ENCODE measurements at regions not wholly inside any gene's neighbourhood (a gene's known extent, or its start where the extent isn't known, plus 50 kb on each side); places are given as distances from the start of the nearest gene placed in this dataset.
"Not testable (repeated sequence)": the region's sequence is repeated elsewhere in the genome, so short reads cannot be mapped to it uniquely, and the experiment has no call there.

DNA sequence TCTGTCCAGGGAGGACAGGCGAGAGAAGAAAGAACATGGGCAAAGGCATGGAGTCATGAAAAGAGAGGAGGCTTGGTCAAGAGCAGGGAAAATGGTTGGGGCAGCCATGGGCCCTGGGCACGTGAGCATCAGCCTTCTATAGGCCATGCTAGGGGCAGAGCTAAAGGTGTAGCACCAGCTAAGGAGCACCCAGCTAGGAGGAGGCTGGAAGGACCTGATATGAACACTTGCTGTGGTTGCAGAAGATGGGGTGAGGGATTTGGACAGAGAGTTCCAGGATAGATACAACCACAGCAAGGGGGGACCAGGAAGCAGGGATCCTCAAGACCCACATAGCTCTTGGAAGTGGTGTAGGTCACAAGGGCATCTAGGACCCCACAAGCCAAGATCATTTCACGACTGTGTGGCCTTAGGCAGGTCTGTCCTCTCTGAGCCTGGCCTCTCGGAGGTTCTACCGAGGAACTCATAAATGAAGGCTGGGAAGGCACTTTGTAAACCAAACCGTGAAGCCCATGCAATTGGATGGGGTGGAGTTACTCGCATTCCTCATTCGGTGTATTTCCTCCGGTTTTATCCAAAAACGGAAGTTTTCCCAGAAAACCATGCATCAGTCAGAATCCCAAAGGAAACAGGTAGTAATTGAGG is 74.0 kb upstream of the TOP1 start:
- TF ChIP-seq, protein P1, sequence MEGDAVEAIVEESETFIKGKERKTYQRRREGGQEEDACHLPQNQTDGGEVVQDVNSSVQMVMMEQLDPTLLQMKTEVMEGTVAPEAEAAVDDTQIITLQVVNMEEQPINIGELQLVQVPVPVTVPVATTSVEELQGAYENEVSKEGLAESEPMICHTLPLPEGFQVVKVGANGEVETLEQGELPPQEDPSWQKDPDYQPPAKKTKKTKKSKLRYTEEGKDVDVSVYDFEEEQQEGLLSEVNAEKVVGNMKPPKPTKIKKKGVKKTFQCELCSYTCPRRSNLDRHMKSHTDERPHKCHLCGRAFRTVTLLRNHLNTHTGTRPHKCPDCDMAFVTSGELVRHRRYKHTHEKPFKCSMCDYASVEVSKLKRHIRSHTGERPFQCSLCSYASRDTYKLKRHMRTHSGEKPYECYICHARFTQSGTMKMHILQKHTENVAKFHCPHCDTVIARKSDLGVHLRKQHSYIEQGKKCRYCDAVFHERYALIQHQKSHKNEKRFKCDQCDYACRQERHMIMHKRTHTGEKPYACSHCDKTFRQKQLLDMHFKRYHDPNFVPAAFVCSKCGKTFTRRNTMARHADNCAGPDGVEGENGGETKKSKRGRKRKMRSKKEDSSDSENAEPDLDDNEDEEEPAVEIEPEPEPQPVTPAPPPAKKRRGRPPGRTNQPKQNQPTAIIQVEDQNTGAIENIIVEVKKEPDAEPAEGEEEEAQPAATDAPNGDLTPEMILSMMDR (IDR thresholded peaks at IDR 0.05; ENCODE audit: low read depth, low read length): no peak

DNA sequence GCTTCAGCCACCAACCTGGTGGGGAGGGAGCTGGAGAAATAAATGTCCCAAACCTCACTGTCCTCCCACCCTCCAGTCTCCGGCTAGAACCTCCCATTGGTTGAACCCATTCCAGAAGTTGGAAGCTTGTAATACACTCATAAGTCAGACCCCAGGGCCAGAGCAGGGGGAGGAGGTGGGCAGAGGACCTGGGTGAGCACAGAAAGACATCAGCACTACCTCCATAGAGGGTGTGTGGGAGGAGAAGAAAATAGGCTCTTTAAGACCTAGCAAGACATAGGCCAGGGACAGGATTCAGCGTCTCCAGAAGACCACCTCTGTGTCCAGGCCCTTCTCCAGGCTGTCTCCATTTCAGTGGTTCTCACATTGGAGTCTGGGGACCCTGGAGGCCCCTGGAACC is 73.3 kb upstream of the TOP1 start:
- no peak for DNase-seq (ENCODE audit: low read depth in 2 of 2)
- TF ChIP-seq, protein P1 (IDR thresholded peaks at IDR 0.05; ENCODE audit: low read depth, low read length): no peak
- H3K4me3 ChIP-seq (replicated peaks in 1 of 2; ENCODE audit: low read depth in 2 of 2, low read length in 2 of 2): no peak overlapping the region

More for the DNA sequence above, 74.0 kb upstream of the TOP1 start:
- H3K4me3 ChIP-seq (replicated peaks in 1 of 2; ENCODE audit: low read depth in 2 of 2, low read length in 2 of 2): no peak overlapping the region
- DNase-seq (ENCODE audit: low read depth in 2 of 2): no peak

DNA sequence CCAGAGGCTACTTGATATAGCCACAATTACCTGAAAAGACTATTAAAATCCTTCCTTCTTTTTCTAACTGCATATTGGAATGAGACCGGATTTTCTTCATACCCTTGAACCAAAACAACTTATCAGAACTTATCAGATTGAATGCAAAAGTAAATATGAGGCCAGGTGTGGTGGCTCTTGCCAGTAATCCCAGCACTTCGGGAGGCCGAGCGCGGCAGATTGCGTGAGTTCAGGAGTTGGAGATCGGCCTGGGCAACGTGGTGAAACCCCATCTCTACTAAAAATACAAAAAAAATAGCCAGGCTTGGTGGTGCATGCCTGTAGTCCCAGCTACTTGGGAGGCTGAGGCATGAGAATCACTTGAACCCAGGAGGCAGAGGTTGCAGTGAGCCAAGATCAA is 72.8 kb upstream of the TOP1 start:
- not testable (repeated sequence) for H3K4me3 ChIP-seq (replicated peaks in 1 of 2; ENCODE audit: low read depth in 2 of 2, low read length in 2 of 2); DNase-seq (ENCODE audit: low read depth in 2 of 2)

DNA sequence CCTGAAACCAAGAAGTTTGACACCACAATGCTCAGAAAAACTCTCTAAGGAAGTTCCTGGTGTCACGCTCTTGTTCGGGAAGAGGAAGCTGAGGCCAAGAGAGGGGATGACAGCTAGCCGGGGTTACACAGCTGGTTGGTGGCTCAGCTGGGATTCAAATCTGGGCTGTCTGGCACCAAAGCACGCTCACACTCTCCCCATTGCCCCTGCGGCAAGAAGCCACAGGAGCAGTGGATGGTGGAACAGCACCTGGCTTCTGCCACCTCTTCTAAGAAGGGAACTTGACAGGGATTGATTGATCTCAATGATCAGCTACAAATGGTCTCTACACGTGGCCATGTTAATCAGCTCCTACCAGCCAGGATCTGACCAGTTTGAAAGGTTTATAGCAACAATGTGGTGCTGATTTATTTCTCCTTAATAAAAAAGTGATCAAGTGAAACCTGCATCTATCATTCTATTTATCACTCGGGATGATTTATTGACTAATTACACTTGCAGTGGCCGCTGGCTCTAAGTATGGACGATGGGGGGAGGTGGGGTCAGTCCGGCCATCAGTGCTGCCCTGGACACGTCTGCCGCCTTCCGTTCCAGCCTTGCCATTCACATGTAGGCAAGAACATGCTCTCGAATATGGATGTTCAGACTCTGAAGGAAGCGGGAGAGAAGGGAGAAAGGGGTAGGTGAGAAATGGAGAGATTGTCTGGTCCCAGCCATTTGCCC is 71.9 kb upstream of the TOP1 start:
- no peak for DNase-seq (ENCODE audit: low read depth in 2 of 2)
- TF ChIP-seq, protein P1 (IDR thresholded peaks at IDR 0.05; ENCODE audit: low read depth, low read length): no peak

DNA sequence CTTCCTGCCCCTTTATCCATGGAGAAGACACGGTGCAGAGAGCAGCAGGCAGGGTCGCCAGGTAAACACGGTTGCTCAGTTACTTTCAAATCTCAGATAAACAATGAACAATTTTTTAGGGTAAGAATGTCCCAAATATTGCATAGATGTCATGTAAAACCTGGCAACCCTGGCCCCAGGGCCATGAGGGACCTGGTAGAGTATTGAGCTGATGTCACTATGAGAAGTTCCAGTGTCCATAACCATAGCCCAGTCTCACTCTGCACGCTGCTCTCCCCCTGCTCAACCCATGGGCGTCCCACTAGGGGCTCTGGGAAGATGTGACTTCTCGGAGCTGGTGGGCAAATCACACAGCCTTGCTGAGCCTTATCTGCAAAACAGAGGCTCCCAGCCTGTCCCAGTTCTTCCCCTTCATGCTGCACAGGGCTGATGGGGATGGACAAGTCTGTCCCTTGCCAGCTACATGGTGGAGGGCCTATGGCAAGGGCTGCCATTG is 71.3 kb upstream of the TOP1 start:
- DNase-seq (ENCODE audit: low read depth in 2 of 2): no peak
- H3K4me3 ChIP-seq (replicated peaks in 1 of 2; ENCODE audit: low read depth in 2 of 2, low read length in 2 of 2): no peak overlapping the region
- TF ChIP-seq, protein P1 (IDR thresholded peaks at IDR 0.05; ENCODE audit: low read depth, low read length): no peak

More for the DNA sequence above, 71.9 kb upstream of the TOP1 start:
- no peak overlapping the region for H3K4me3 ChIP-seq (replicated peaks in 1 of 2; ENCODE audit: low read depth in 2 of 2, low read length in 2 of 2)

DNA sequence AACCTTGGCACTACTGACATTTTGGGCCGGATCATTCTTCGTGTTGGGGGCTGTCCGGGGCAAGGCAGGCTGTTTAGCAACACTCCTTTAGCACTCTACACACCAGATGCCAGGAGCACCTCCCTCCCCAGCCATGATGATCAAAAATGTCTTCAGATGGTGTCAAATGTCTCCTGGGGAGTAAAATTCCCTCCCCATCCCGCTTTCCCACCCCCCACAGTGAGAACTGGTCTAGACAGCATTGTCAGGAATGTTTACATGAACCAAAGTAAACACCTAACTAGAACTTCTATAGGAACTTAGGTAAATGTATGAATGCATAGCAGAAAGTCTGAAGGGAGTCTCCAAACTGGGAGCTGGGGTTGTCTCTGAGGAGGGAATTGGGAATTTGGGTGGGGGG is 70.0 kb upstream of the TOP1 start:
- TF ChIP-seq, protein P1 (IDR thresholded peaks at IDR 0.05; ENCODE audit: low read depth, low read length): no peak
- H3K4me3 ChIP-seq (replicated peaks in 1 of 2; ENCODE audit: low read depth in 2 of 2, low read length in 2 of 2): no peak overlapping the region
- DNase-seq (ENCODE audit: low read depth in 2 of 2): peak in 1 of 2 donors; percentile 6

DNA sequence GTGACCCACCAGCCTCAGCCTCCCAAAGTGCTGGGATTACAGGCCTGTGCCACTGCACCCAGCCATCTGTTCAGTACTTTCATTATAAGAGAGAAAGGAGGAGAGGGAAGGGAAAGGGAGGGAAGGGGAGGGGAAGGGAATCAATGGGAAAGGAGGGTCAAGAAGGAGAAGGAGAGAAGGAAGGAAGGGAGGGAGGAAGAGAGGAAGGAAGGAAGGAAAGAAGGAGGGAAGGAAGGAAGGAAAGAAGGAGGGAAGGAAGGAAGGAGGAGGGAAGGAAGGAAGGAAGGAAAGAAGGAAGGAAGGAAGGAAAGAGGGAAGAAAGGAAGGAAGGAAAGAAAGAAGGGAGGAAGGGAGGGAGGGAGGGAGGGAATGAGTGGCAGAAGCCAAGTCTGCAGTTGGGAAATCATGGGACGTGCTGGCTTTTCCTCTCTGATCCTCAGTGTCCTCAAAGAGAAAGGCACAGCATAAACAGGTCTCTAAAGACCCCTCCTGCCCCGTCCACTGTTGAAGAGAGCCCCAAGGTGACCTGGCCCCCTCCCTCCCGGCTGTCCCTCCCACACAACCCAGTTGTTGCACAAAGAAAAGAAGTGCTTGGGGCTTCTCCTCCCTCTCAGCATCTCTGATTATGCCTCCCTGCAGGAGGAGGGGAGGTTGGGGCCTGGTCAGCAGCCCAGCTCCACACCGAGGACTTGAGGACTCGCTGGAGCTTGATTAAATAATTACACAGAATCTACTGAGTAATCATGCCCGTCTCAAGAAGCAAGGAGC is 69.1 kb upstream of the TOP1 start:
- DNase-seq (ENCODE audit: low read depth in 2 of 2): no peak
- no peak overlapping the region for H3K4me3 ChIP-seq (replicated peaks in 1 of 2; ENCODE audit: low read depth in 2 of 2, low read length in 2 of 2)
- TF ChIP-seq, protein P1 (IDR thresholded peaks at IDR 0.05; ENCODE audit: low read depth, low read length): no peak

Data from cardiac fibroblast (primary cell).